H1 (cell line): ENCODE measurements at regions not wholly inside any gene's neighbourhood (a gene's known extent, or its start where the extent isn't known, plus 50 kb on each side); places are given as distances from the start of the nearest gene placed in this dataset.

Experiments used
- ATF2 ChIP-seq: IDR thresholded peaks from 2 replicates; pipeline ENCODE4 v1.6.1; 2012; ENCODE audit warnings: low read length, inconsistent platforms
- CBX5 ChIP-seq: fragments of 300-800, 300-1000 bp; sonication (generic); IDR thresholded peaks from 2 replicates; pipeline ENCODE4 v1.7.1; 2016; ENCODE audit warnings: antibody characterized with exemption, low read length, low read depth
- CBX8 ChIP-seq: fragments of 300-800, 300-1000 bp; sonication (generic); IDR thresholded peaks from 2 replicates; pipeline ENCODE4 v1.7.1; 2016; ENCODE audit warnings: low read depth, low read length, borderline replicate concordance
- CHD2 ChIP-seq: IDR thresholded peaks from 2 replicates; pipeline ENCODE4 v1.6.1; 2012; ENCODE audit warnings: low read length, improper control_type of control experiment
- HDAC6 ChIP-seq: IDR thresholded peaks from one replicate; pipeline ENCODE4 v1.7.1; 2012; ENCODE audit warnings: low read depth, mild to moderate bottlenecking, inconsistent platforms, low read length, moderate library complexity
- MAX ChIP-seq: IDR thresholded peaks from 2 replicates; pipeline ENCODE4 v1.6.1; 2012; ENCODE audit warnings: inconsistent platforms
- PHF8 ChIP-seq: fragments of 200-600 bp; sonication (generic); conservative IDR thresholded peaks from 2 replicates; pipeline ENCODE4 v1.7.1; 2012; ENCODE audit warnings: low read depth, mild to moderate bottlenecking, inconsistent platforms, low read length, moderate library complexity
- TF ChIP-seq, protein P1 (sequence below): fragments of 300-600 bp; sonication (generic); IDR thresholded peaks from 2 replicates; pipeline ENCODE4 v1.7.1; 2012; ENCODE audit warnings: low read length, moderate library complexity, mild to moderate bottlenecking, inconsistent platforms; ENCODE audit not compliant: insufficient replicate concordance

GRCh38 chr19:28521614-28522544 lies 691.1 kb downstream of the UQCRFS1 start (continued):
- TF ChIP-seq ATF2 (no peak), HDAC6 (no peak), CBX8 (no peak), CBX5 (no peak), MAX (no peak), PHF8 (no peak), CHD2 (no peak)
- TF ChIP-seq, protein P1, sequence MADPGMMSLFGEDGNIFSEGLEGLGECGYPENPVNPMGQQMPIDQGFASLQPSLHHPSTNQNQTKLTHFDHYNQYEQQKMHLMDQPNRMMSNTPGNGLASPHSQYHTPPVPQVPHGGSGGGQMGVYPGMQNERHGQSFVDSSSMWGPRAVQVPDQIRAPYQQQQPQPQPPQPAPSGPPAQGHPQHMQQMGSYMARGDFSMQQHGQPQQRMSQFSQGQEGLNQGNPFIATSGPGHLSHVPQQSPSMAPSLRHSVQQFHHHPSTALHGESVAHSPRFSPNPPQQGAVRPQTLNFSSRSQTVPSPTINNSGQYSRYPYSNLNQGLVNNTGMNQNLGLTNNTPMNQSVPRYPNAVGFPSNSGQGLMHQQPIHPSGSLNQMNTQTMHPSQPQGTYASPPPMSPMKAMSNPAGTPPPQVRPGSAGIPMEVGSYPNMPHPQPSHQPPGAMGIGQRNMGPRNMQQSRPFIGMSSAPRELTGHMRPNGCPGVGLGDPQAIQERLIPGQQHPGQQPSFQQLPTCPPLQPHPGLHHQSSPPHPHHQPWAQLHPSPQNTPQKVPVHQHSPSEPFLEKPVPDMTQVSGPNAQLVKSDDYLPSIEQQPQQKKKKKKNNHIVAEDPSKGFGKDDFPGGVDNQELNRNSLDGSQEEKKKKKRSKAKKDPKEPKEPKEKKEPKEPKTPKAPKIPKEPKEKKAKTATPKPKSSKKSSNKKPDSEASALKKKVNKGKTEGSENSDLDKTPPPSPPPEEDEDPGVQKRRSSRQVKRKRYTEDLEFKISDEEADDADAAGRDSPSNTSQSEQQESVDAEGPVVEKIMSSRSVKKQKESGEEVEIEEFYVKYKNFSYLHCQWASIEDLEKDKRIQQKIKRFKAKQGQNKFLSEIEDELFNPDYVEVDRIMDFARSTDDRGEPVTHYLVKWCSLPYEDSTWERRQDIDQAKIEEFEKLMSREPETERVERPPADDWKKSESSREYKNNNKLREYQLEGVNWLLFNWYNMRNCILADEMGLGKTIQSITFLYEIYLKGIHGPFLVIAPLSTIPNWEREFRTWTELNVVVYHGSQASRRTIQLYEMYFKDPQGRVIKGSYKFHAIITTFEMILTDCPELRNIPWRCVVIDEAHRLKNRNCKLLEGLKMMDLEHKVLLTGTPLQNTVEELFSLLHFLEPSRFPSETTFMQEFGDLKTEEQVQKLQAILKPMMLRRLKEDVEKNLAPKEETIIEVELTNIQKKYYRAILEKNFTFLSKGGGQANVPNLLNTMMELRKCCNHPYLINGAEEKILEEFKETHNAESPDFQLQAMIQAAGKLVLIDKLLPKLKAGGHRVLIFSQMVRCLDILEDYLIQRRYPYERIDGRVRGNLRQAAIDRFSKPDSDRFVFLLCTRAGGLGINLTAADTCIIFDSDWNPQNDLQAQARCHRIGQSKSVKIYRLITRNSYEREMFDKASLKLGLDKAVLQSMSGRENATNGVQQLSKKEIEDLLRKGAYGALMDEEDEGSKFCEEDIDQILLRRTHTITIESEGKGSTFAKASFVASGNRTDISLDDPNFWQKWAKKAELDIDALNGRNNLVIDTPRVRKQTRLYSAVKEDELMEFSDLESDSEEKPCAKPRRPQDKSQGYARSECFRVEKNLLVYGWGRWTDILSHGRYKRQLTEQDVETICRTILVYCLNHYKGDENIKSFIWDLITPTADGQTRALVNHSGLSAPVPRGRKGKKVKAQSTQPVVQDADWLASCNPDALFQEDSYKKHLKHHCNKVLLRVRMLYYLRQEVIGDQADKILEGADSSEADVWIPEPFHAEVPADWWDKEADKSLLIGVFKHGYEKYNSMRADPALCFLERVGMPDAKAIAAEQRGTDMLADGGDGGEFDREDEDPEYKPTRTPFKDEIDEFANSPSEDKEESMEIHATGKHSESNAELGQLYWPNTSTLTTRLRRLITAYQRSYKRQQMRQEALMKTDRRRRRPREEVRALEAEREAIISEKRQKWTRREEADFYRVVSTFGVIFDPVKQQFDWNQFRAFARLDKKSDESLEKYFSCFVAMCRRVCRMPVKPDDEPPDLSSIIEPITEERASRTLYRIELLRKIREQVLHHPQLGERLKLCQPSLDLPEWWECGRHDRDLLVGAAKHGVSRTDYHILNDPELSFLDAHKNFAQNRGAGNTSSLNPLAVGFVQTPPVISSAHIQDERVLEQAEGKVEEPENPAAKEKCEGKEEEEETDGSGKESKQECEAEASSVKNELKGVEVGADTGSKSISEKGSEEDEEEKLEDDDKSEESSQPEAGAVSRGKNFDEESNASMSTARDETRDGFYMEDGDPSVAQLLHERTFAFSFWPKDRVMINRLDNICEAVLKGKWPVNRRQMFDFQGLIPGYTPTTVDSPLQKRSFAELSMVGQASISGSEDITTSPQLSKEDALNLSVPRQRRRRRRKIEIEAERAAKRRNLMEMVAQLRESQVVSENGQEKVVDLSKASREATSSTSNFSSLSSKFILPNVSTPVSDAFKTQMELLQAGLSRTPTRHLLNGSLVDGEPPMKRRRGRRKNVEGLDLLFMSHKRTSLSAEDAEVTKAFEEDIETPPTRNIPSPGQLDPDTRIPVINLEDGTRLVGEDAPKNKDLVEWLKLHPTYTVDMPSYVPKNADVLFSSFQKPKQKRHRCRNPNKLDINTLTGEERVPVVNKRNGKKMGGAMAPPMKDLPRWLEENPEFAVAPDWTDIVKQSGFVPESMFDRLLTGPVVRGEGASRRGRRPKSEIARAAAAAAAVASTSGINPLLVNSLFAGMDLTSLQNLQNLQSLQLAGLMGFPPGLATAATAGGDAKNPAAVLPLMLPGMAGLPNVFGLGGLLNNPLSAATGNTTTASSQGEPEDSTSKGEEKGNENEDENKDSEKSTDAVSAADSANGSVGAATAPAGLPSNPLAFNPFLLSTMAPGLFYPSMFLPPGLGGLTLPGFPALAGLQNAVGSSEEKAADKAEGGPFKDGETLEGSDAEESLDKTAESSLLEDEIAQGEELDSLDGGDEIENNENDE: no peak
